Fibroblast of skin of scalp (primary cell): ENCODE measurements at regions not wholly inside any gene's neighbourhood (a gene's known extent, or its start where the extent isn't known, plus 50 kb on each side); places are given as distances from the start of the nearest gene placed in this dataset.

ENCODE experiments used
- DNase-seq: peaks from one replicate; pipeline ENCODE4 v3.0.0-alpha.2; 2013

DNA sequence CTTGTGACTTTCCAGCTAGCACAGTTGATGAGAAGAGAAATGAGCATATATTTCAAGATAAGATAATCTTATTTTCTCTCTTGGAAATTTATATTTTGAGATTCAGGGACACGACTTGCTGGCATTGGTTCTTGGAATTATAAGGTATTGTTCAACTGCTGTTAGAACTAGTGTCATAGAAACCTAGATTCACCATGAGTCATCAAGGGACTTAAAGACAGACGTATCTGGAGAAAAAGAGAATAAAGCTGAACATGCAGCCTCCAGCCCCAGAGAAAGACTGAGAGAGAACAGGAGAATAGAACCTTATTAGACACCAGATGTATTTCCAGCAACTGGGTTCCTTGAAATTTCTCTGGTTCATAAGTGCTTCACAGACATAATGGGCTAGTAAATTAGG is 194.4 kb upstream of the PPFIA2 start:
- no peak for DNase-seq

- DNase-seq, result no peak
These were observed 191.7 kb upstream of the PPFIA2 start for GRCh38 chr12:81950871-81951270.

DNA sequence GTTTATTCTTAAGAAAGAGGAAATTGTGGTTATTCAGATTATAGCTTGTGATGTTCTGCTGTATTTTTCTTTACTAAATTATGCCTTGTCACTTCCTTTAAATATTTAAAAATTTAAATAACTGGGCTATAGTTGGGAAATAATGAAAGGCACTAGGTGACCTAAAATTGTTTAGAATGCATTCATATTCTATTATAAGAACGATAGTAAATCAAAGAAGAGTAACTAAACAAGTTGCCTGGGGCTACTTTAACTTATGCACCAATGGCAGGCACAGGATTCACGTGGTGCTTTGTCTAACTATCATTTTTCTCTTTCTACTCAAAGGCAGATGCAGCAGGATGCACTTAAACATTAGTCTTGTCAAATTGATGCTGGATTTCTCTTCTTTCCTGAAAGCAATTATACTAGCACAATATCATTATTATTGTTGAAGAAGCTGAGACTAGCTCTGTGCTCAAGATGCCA is 190.7 kb upstream of the PPFIA2 start:
- no peak for DNase-seq

DNA sequence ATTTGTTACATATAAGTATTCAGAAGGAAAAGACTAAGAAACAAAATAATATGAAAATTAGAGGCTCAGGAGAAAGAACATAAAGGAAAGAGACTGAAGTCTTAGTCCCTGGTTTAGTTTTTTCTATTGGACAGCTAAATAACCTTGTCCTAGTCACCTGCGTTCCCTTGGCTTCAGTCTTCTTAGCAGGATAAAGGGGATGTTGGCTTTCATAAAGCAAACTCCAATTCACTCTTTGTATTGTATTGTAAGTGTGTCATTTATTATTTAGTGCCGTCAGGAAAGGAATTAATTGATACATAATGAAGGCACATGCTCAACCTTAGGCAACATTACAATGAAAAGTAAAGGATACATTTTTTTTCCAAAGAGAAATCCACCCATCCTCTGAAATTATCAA is 190.3 kb upstream of the PPFIA2 start:
- DNase-seq, result no peak

- no peak for DNase-seq
These were observed 185.7 kb upstream of the PPFIA2 start for GRCh38 chr12:81944886-81945285.

DNA sequence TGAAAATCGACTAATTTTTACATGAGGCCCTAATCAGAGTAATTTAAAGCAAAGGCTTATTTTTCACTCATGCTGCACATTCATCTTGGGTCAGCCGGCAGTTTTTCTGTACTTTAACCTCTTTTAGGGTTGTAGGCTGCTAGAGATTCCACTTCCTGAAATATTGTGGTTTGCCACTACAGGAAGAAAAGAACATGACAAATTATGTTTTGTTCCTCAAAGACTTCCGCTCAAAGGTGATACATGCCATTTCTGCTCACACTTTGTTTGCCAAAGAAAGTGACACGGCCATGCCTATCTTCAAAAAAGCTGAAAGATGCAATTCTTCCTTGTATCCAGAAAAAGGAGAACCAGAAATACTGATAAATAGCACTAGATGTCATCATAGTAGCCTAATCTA is 183.4 kb upstream of the PPFIA2 start:
- no peak for DNase-seq

GRCh38 chr12:81930037-81930436 is 170.9 kb upstream of the PPFIA2 start:
- DNase-seq, result no peak

DNA sequence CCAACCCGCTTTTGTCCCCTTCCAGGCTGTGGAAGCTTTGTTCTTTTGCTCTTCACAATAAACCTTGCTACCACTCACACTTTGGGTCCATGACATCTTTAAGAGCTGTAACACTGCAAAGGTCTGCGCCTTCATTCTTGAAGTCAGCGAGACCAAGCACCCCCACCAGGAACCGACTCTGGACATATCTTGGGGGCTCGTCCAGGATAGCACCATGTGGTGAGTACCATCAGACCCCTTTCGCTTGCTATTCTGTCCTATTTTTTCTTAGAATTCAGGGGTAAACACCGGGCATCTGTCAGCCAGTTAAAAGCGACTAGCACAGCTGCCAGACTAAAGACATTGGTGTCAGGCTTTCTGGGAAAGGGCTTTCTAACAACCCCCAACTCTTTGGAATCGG is 137.6 kb upstream of the PPFIA2 start:
- DNase-seq, result peak; percentile 0

GRCh38 chr12:81888961-81889360 is 129.8 kb upstream of the PPFIA2 start:
- no peak for DNase-seq

GRCh38 chr12:81888106-81888740 is 129.1 kb upstream of the PPFIA2 start:
- DNase-seq, result no peak

DNA sequence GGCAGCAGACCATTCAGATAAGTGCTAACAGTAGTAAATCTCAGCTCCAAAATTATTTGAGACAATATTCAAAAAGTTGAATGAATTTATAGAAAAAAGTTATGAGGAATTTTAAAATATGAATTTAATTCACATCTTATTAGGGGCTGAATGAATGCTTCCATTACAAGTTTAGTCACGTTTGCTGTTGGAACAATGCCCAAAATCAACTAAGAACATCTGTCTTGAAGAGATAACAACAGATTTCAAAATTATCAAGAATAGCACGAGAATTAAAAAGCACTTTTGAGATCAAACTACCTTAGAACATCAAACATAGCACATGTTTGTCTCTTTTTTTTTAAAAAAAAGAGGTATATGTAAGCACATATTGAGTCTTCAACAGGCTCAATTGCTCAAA is 115.4 kb upstream of the PPFIA2 start:
- DNase-seq, result no peak

GRCh38 chr12:81874166-81874565 is 115.0 kb upstream of the PPFIA2 start:
- DNase-seq, result no peak

- no peak for DNase-seq
These were observed 113.2 kb upstream of the PPFIA2 start for GRCh38 chr12:81872400-81872799.

GRCh38 chr12:81866081-81866480 is 106.9 kb upstream of the PPFIA2 start:
- no peak for DNase-seq

- no peak for DNase-seq
These were observed 104.3 kb upstream of the PPFIA2 start for GRCh38 chr12:81863406-81863805.

DNA sequence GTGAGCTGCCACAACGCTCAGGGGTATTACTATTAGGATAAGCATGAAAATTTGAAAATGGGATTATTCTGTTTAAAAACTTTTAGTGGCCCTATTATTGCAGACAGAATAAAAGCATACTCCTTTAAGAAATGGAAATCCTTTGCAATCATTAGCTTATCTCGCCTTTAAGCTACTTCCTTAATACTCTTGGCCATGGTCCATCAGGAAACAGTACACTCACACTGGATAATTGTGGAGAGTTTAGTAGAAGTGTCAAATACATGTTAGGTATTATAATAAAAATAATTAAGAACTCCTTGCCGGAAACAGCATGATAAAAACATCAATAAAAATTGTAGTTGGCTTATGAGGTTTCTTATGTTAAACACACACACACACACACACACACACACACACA is 100.4 kb upstream of the PPFIA2 start:
- DNase-seq, result no peak

- DNase-seq, result no peak
These were observed 84.4 kb upstream of the PPFIA2 start for GRCh38 chr12:81843599-81843998.

DNA sequence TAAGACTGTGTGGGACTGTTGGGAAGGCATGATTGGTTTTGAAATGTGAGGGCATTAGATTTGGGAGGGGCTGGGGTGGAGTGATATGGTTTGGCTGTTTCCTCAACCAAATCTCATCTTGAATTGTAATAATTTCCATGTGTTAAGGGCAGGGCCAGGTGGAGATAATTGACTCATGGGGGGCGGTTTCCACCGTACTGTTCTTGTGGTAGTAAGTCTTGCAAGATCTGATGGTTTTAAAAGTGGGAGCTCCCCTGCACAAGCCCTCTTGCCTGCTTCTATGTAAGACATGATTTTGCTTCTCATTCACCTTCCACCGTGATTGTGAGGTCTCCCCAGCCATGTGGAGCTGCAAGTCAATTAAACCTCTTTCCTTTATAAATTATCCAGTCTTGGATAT is 76.6 kb upstream of the PPFIA2 start:
- no peak for DNase-seq

DNA sequence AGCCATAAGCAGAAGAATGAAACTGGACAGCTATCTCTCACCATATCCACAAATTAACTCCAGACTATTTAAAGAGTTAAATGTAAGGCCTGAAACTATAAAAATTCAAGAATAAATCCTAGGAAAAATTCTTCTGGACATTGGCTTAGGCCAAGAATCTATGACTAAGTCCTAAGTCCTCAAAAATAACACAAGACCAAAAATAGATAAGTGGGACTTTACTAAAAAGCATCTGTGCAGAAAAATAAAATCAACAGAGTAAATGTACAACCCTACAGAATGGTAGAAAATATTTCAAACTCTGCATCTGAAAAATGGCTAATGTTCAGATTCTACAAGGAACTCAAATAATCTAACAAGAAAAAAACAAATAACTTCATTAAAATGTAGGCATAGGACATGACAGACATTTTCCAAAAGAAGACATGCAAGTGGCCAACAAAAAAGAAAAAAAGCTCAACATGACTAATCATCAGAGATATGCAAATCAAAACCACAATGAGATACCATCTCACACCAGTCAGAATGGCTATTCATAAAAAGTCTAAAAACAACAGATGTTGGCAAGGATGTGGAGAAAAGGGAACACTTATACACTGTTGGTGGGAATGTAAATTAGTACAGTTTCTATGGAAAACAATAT is 61.0 kb upstream of the PPFIA2 start:
- peak; percentile 63 for DNase-seq

- no peak for DNase-seq
These were observed 56.5 kb upstream of the PPFIA2 start for GRCh38 chr12:81815611-81816010.

DNA sequence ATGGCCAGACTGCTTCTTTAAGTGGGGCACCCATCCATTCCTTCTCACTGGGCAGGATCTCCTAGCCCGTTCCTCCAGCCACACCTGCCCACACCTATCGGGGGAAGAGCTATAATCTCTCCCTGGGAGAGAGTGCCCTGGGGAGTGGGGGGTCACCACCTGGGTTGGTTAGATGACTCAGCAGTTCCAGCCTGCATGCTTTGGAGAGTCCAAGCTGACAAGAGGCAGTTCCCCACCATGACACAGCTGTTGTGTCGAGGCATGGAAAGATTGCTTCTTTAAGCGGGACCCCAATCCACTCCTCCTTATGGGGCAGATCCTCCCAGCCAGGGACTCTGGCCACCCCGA is 52.6 kb upstream of the PPFIA2 start:
- no peak for DNase-seq

- peak; percentile 29 for DNase-seq
These were observed 52.1 kb upstream of the PPFIA2 start for GRCh38 chr12:81811061-81811777.

DNA sequence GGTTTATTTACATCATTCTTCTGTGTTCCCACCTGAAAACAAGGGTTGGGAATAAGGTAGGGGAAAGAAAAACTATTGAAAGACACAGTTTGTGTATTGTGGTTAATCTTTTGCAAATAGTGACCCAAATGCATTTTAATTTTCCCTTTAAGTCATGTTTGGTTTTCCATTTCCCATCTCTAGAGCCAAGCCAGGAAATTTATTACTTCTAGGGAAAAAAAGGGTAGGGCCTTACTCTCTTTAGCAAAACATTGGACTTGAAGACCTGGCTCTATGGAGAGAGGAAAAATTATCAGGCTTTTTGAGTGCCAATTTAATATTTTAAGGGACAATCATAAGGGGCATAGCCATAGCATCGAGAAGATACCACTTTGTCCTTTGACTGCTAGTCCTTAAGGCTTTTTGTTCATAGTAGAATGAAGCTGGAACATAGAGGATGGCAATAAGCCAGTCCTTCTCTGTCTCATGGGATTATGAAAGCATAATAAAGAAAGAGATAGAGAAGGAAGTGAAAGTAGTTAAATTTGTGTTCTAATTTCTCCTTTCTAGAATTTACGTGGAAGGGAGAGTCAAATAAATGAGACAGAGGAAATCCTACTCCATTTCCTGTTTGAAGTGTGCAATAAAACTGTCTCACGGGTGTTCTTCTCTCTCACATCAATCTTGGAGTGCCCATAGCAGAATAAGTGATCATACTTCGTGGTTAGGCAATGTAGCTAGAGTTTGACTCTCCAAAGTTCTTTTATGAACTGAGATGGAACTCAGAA is 50.9 kb upstream of the PPFIA2 start:
- no peak for DNase-seq
